ENCODE measurements at regions not wholly inside any gene's neighbourhood (a gene's known extent, or its start where the extent isn't known, plus 50 kb on each side); places are given as distances from the start of the nearest gene placed in this dataset.

- TF ChIP-seq POLR2A (IDR thresholded peaks at IDR 0.05): no peak
- no peak for TF ChIP-seq CTCF (IDR thresholded peaks at IDR 0.05)
Observed at GRCh38 chr1:243917863-243918565, 68.0 kb upstream of the AKT3 start.
